ENCODE measurements at regions not wholly inside any gene's neighbourhood (a gene's known extent, or its start where the extent isn't known, plus 50 kb on each side); places are given as distances from the start of the nearest gene placed in this dataset.

GRCh38 chr15:61500951-61501620 is 272.0 kb upstream of the RORA start:
- TF ChIP-seq CTCF (IDR thresholded peaks at IDR 0.05; ENCODE audit: poor library complexity) (no peak), EZH2 (IDR thresholded peaks at IDR 0.05; ENCODE audit: borderline replicate concordance) (no peak), EZH2phosphoT487 (IDR thresholded peaks at IDR 0.05; ENCODE audit: low read depth, severe bottlenecking, unreplicated experiment) (no peak)
